SK-N-SH treated with all-trans-retinoic acid at 6 μM for 48 hours (cell line): ENCODE measurements at regions not wholly inside any gene's neighbourhood (a gene's known extent, or its start where the extent isn't known, plus 50 kb on each side); places are given as distances from the start of the nearest gene placed in this dataset.
A peak's percentile ranks its signal among the peaks of the same experiment; 100 is the strongest.

ENCODE experiments used
- ATAC-seq: fragments of 200-7000 bp; cut with Tn5 transposase; 3 replicates; pipeline ENCODE4 v1.9.1; 2020; ENCODE audit warnings: mild to moderate bottlenecking, moderate library complexity
- ARNTL ChIP-seq: fragments of 450-650 bp; formaldehyde crosslinking; IDR thresholded peaks from 2 replicates; pipeline ENCODE4 v1.5.0; 2020; ENCODE audit warnings: low read depth, mild to moderate bottlenecking, moderate library complexity, borderline replicate concordance
- BACH2 ChIP-seq: fragments of 250-450 bp; sonication (Bioruptor Pico); IDR thresholded peaks from 2 replicates; pipeline ENCODE4 v1.9.0; 2021; ENCODE audit warnings: mild to moderate bottlenecking, borderline replicate concordance
- ESRRG ChIP-seq: fragments of 250-450 bp; sonication (Bioruptor Pico); IDR thresholded peaks from 2 replicates; pipeline ENCODE4 v1.6.1; 2021; ENCODE audit warnings: mild to moderate bottlenecking
- GLIS3 ChIP-seq: fragments of 250-450 bp; sonication (Bioruptor Pico); IDR thresholded peaks from 2 replicates; pipeline ENCODE4 v1.5.0; 2020; ENCODE audit warnings: mild to moderate bottlenecking, moderate library complexity
- ISL1 ChIP-seq: fragments of 250-450 bp; sonication (Bioruptor Pico); IDR thresholded peaks from 2 replicates; pipeline ENCODE4 v2.1.2; 2022; ENCODE audit warnings: mild to moderate bottlenecking, moderate library complexity
- PPARA ChIP-seq: fragments of 250-450 bp; sonication (Bioruptor Pico); IDR thresholded peaks from 2 replicates; pipeline ENCODE4 v1.5.0; 2020; ENCODE audit warnings: mild to moderate bottlenecking, borderline replicate concordance
- RARB ChIP-seq: fragments of 250-450 bp; sonication (Bioruptor Pico); IDR thresholded peaks from 2 replicates; pipeline ENCODE4 v1.8.0; 2021; ENCODE audit warnings: mild to moderate bottlenecking, moderate library complexity
- SNAI2 ChIP-seq: fragments of 250-450 bp; sonication (Bioruptor Pico); IDR thresholded peaks from 2 replicates; pipeline ENCODE4 v1.5.0; 2020; ENCODE audit warnings: mild to moderate bottlenecking, moderate library complexity
- TCF4 ChIP-seq: fragments of 250-450 bp; sonication (Bioruptor Pico); IDR thresholded peaks from 2 replicates; pipeline ENCODE4 v1.8.0; 2021; ENCODE audit warnings: mild to moderate bottlenecking, moderate library complexity, borderline replicate concordance
- TOX ChIP-seq: fragments of 250-450 bp; sonication (Bioruptor Pico); IDR thresholded peaks from 2 replicates; pipeline ENCODE4 v1.8.0; 2021; ENCODE audit warnings: mild to moderate bottlenecking, moderate library complexity, borderline replicate concordance
- ZC3H10 ChIP-seq: fragments of 250-450 bp; sonication (Bioruptor Pico); IDR thresholded peaks from 2 replicates; pipeline ENCODE4 v1.5.1; 2021; ENCODE audit warnings: mild to moderate bottlenecking, moderate library complexity
- ZFP3 ChIP-seq: fragments of 250-450 bp; sonication (Bioruptor Pico); IDR thresholded peaks from 2 replicates; pipeline ENCODE4 v1.5.0; 2020; ENCODE audit warnings: mild to moderate bottlenecking, moderate library complexity
- ZFP30 ChIP-seq: fragments of 450-650 bp; formaldehyde crosslinking; IDR thresholded peaks from 2 replicates; pipeline ENCODE4 v1.5.0; 2022; ENCODE audit warnings: mild to moderate bottlenecking, moderate library complexity
- ZNF565 ChIP-seq: fragments of 450-650 bp; formaldehyde crosslinking; conservative IDR thresholded peaks from 2 replicates; pipeline ENCODE4 v1.5.0; 2020; ENCODE audit warnings: low read depth, mild to moderate bottlenecking, moderate library complexity
- ZNF70 ChIP-seq: fragments of 450-650 bp; formaldehyde crosslinking; IDR thresholded peaks from 2 replicates; pipeline ENCODE4 v1.5.0; 2020; ENCODE audit warnings: mild to moderate bottlenecking, moderate library complexity
- ZNF8 ChIP-seq: fragments of 450-650 bp; formaldehyde crosslinking; IDR thresholded peaks from 2 replicates; pipeline ENCODE4 v1.5.0; 2020; ENCODE audit warnings: mild to moderate bottlenecking, moderate library complexity
- TF ChIP-seq, protein P1 (sequence below): fragments of 250-450 bp; sonication (Bioruptor Pico); IDR thresholded peaks from 2 replicates; pipeline ENCODE4 v1.5.0; 2020; ENCODE audit warnings: mild to moderate bottlenecking, moderate library complexity
- TF ChIP-seq, protein P2 (sequence below): fragments of 250-450 bp; sonication (Bioruptor Pico); IDR thresholded peaks from 2 replicates; pipeline ENCODE4 v1.8.0; 2021; ENCODE audit warnings: low read depth, mild to moderate bottlenecking, moderate library complexity, borderline replicate concordance
- TF ChIP-seq, protein P3 (sequence below): fragments of 250-450 bp; sonication (Bioruptor Pico); IDR thresholded peaks from 2 replicates; pipeline ENCODE4 v1.5.1; 2021; ENCODE audit warnings: mild to moderate bottlenecking, moderate library complexity
- TF ChIP-seq, protein P4 (sequence below): fragments of 250-450 bp; sonication (Bioruptor Pico); IDR thresholded peaks from 2 replicates; pipeline ENCODE4 v1.8.0; 2020; ENCODE audit warnings: mild to moderate bottlenecking, moderate library complexity, borderline replicate concordance

DNA sequence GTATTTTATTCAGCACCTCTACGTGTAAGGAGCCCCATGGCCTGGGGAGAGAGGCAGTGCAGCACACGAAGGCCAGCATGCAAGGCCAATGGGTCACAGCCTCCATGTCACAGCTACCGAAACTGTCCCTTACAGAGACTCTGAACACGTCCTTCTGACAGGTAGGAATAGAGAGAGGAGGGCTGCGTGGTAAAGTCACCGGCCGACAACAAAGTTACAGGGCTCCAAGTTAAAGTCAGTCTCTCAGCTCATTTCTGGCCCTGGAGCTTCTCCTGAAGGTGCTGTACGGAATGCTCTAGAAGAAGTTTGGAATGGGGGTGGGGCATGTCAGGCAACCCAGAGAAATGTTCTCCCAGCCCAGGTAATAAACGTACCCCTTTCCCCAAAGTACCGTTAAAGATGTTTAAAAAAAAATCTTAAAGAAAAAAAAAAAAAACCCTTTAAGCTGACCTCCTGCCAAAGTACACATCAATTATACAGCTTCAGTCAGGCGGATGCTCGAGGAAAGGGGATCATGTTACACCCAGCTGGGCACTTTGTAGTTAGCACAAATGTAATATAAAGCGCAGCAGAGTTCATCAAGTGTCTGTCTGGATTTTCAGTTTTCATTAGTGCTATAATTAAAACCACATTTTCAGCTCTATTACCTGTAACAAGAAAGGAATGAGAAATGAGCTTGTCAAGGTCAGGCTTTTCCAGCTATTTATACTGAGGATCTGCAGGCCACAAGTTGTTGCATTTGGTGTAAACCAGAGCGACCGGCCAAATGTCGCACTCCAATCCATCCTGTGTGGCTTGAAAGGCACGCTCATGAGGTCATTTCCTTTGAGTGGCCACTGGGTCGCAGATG is 53.3 kb upstream of the CDKN3 start:
- TF ChIP-seq, protein P1, sequence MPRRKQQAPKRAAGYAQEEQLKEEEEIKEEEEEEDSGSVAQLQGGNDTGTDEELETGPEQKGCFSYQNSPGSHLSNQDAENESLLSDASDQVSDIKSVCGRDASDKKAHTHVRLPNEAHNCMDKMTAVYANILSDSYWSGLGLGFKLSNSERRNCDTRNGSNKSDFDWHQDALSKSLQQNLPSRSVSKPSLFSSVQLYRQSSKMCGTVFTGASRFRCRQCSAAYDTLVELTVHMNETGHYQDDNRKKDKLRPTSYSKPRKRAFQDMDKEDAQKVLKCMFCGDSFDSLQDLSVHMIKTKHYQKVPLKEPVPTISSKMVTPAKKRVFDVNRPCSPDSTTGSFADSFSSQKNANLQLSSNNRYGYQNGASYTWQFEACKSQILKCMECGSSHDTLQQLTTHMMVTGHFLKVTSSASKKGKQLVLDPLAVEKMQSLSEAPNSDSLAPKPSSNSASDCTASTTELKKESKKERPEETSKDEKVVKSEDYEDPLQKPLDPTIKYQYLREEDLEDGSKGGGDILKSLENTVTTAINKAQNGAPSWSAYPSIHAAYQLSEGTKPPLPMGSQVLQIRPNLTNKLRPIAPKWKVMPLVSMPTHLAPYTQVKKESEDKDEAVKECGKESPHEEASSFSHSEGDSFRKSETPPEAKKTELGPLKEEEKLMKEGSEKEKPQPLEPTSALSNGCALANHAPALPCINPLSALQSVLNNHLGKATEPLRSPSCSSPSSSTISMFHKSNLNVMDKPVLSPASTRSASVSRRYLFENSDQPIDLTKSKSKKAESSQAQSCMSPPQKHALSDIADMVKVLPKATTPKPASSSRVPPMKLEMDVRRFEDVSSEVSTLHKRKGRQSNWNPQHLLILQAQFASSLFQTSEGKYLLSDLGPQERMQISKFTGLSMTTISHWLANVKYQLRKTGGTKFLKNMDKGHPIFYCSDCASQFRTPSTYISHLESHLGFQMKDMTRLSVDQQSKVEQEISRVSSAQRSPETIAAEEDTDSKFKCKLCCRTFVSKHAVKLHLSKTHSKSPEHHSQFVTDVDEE (CRISPR knock-in tag) = peak; percentile 63; the same call in 1 of the 2 replicates
- TF ChIP-seq ZNF565 (CRISPR knock-in tag) (no peak), TCF4 (CRISPR knock-in tag) (peak; percentile 84), ISL1 (CRISPR knock-in tag) (peak; percentile 56), ESRRG (CRISPR knock-in tag) (0 out of 2 replicates have a peak, but pooled peaks have one; percentile 47), ARNTL (CRISPR knock-in tag) (0 out of 2 replicates have a peak, but pooled peaks have one; percentile 59)
- TF ChIP-seq, protein P2, sequence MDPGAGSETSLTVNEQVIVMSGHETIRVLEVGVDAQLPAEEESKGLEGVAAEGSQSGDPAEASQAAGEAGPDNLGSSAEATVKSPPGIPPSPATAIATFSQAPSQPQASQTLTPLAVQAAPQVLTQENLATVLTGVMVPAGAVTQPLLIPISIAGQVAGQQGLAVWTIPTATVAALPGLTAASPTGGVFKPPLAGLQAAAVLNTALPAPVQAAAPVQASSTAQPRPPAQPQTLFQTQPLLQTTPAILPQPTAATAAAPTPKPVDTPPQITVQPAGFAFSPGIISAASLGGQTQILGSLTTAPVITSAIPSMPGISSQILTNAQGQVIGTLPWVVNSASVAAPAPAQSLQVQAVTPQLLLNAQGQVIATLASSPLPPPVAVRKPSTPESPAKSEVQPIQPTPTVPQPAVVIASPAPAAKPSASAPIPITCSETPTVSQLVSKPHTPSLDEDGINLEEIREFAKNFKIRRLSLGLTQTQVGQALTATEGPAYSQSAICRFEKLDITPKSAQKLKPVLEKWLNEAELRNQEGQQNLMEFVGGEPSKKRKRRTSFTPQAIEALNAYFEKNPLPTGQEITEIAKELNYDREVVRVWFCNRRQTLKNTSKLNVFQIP (CRISPR knock-in tag) = no peak
- ATAC-seq = peak; percentile 79

DNA sequence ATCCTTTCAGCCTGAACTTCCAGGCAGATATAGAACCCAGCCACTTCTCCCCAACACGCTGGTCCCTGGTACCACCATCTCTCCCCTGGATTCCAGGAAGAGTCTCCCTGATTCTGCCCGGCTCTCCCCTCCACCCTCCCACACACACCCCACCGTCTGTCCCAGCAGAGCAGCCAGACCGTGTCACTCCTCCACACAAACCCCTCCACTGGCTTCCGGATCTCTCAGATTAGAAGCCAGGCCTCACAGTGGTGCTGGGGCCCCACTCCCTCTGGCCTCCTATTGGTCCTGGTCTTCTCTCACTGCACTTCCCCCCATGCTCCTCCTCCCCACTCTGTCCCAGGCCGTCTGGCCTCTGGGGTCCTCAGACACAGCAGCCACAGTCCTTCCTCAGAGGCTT is 52.4 kb upstream of the CDKN3 start:
- no peak; the same call in 2 of the 3 replicates for ATAC-seq

More for the DNA sequence above, 52.4 kb upstream of the CDKN3 start:
- TF ChIP-seq ZC3H10 (no peak), TCF4 (CRISPR knock-in tag) (no peak), RARB (CRISPR knock-in tag) (no peak), ZFP3 (CRISPR knock-in tag) (no peak), ZNF565 (CRISPR knock-in tag) (no peak), SNAI2 (no peak), ISL1 (CRISPR knock-in tag) (no peak), ZFP30 (no peak), GLIS3 (CRISPR knock-in tag) (no peak), ZNF8 (CRISPR knock-in tag) (no peak), ZNF70 (CRISPR knock-in tag) (no peak; the same call in 1 of the 2 replicates), PPARA (no peak), BACH2 (CRISPR knock-in tag) (no peak), TOX (CRISPR knock-in tag) (no peak), ESRRG (CRISPR knock-in tag) (no peak), ARNTL (CRISPR knock-in tag) (no peak)
- TF ChIP-seq, protein P3, sequence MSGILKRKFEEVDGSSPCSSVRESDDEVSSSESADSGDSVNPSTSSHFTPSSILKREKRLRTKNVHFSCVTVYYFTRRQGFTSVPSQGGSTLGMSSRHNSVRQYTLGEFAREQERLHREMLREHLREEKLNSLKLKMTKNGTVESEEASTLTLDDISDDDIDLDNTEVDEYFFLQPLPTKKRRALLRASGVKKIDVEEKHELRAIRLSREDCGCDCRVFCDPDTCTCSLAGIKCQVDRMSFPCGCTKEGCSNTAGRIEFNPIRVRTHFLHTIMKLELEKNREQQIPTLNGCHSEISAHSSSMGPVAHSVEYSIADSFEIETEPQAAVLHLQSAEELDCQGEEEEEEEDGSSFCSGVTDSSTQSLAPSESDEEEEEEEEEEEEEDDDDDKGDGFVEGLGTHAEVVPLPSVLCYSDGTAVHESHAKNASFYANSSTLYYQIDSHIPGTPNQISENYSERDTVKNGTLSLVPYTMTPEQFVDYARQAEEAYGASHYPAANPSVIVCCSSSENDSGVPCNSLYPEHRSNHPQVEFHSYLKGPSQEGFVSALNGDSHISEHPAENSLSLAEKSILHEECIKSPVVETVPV = no peak
- TF ChIP-seq, protein P1 (CRISPR knock-in tag) = no peak
- TF ChIP-seq, protein P2 (CRISPR knock-in tag) = no peak
- TF ChIP-seq, protein P4, sequence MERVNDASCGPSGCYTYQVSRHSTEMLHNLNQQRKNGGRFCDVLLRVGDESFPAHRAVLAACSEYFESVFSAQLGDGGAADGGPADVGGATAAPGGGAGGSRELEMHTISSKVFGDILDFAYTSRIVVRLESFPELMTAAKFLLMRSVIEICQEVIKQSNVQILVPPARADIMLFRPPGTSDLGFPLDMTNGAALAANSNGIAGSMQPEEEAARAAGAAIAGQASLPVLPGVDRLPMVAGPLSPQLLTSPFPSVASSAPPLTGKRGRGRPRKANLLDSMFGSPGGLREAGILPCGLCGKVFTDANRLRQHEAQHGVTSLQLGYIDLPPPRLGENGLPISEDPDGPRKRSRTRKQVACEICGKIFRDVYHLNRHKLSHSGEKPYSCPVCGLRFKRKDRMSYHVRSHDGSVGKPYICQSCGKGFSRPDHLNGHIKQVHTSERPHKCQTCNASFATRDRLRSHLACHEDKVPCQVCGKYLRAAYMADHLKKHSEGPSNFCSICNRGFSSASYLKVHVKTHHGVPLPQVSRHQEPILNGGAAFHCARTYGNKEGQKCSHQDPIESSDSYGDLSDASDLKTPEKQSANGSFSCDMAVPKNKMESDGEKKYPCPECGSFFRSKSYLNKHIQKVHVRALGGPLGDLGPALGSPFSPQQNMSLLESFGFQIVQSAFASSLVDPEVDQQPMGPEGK = no peak
